Transverse colon (tissue), 4 donors: ENCODE measurements at regions not wholly inside any gene's neighbourhood (a gene's known extent, or its start where the extent isn't known, plus 50 kb on each side); places are given as distances from the start of the nearest gene placed in this dataset.

Source experiments
- POLR2AphosphoS5 ChIP-seq, 3 donors: sonication (generic); formaldehyde crosslinking; IDR thresholded peaks; one replicate each; pipeline ENCODE4 v1.6.1; 2016; ENCODE audit warnings: antibody characterized with exemption in 3 of 3
- TF ChIP-seq, protein P1 (sequence below), 5 experiments: fragments of 200-600 bp in 3 of 5; fragments of 450-650 bp in 2 of 5; sonication (generic) in 3 of 5; IDR thresholded peaks; 1 replicate in 2 of 5; 2 replicates in 3 of 5; pipeline ENCODE4 v1.5.1; 2016 to 2017; ENCODE audit warnings: antibody characterized with exemption in 5 of 5, inconsistent platforms in 3 of 5, mild to moderate bottlenecking in 2 of 5, moderate library complexity in 1 of 5

DNA sequence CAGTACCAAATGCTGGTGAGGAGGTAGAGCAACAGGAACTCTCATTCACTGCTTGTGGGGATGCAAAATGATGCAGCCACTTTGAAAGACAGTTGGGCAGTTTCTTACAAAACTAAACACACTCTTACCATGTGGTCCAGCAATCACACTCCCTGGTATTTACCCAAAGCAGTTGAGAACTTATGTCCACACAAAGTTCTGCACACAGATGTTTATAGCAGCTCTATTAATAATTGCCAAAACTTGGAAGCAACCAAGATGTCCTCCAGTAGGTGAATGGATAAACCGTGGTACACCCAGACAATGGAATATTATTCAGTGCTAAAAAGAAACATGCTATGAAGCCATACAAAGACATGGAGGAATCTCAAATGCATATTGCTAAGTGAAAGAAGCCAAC, 139.1 kb upstream of the SLC6A11 start:
- TF ChIP-seq POLR2AphosphoS5 (IDR thresholded peaks at IDR 0.05): no peak
- TF ChIP-seq, protein P1, sequence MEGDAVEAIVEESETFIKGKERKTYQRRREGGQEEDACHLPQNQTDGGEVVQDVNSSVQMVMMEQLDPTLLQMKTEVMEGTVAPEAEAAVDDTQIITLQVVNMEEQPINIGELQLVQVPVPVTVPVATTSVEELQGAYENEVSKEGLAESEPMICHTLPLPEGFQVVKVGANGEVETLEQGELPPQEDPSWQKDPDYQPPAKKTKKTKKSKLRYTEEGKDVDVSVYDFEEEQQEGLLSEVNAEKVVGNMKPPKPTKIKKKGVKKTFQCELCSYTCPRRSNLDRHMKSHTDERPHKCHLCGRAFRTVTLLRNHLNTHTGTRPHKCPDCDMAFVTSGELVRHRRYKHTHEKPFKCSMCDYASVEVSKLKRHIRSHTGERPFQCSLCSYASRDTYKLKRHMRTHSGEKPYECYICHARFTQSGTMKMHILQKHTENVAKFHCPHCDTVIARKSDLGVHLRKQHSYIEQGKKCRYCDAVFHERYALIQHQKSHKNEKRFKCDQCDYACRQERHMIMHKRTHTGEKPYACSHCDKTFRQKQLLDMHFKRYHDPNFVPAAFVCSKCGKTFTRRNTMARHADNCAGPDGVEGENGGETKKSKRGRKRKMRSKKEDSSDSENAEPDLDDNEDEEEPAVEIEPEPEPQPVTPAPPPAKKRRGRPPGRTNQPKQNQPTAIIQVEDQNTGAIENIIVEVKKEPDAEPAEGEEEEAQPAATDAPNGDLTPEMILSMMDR (IDR thresholded peaks at IDR 0.05): no peak
